ENCODE measurements at regions not wholly inside any gene's neighbourhood (a gene's known extent, or its start where the extent isn't known, plus 50 kb on each side); places are given as distances from the start of the nearest gene placed in this dataset.

GRCh38 chr5:61771062-61771461, 439.0 kb downstream of the ZSWIM6 start:
- TF ChIP-seq POU6F1 (CRISPR knock-in tag; IDR thresholded peaks at IDR 0.05; ENCODE audit: borderline replicate concordance, low read depth): no peak
- TF ChIP-seq RARB (CRISPR knock-in tag; IDR thresholded peaks at IDR 0.05): no peak
- no peak for TF ChIP-seq ZNF565 (CRISPR knock-in tag; conservative IDR thresholded peaks at IDR 0.05; ENCODE audit: low read depth)
- TF ChIP-seq PPARA (CRISPR knock-in tag; IDR thresholded peaks at IDR 0.05; ENCODE audit: borderline replicate concordance): no peak
- no peak for TF ChIP-seq TSHZ2 (CRISPR knock-in tag; IDR thresholded peaks at IDR 0.05)
- no peak for TF ChIP-seq ZFP3 (CRISPR knock-in tag; IDR thresholded peaks at IDR 0.05)
- no peak for TF ChIP-seq OSR1 (CRISPR knock-in tag; IDR thresholded peaks at IDR 0.05)
- TF ChIP-seq, protein P1, sequence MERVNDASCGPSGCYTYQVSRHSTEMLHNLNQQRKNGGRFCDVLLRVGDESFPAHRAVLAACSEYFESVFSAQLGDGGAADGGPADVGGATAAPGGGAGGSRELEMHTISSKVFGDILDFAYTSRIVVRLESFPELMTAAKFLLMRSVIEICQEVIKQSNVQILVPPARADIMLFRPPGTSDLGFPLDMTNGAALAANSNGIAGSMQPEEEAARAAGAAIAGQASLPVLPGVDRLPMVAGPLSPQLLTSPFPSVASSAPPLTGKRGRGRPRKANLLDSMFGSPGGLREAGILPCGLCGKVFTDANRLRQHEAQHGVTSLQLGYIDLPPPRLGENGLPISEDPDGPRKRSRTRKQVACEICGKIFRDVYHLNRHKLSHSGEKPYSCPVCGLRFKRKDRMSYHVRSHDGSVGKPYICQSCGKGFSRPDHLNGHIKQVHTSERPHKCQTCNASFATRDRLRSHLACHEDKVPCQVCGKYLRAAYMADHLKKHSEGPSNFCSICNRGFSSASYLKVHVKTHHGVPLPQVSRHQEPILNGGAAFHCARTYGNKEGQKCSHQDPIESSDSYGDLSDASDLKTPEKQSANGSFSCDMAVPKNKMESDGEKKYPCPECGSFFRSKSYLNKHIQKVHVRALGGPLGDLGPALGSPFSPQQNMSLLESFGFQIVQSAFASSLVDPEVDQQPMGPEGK (CRISPR knock-in tag; IDR thresholded peaks at IDR 0.05; ENCODE audit: borderline replicate concordance): no peak
- TF ChIP-seq ARNTL (CRISPR knock-in tag; IDR thresholded peaks at IDR 0.05; ENCODE audit: borderline replicate concordance, low read depth): no peak
- TF ChIP-seq BACH2 (CRISPR knock-in tag; IDR thresholded peaks at IDR 0.05; ENCODE audit: borderline replicate concordance): no peak
- no peak for TF ChIP-seq ESRRG (CRISPR knock-in tag; IDR thresholded peaks at IDR 0.05)
